Neural progenitor cell (in vitro differentiated cells): ENCODE measurements at regions not wholly inside any gene's neighbourhood (a gene's known extent, or its start where the extent isn't known, plus 50 kb on each side); places are given as distances from the start of the nearest gene placed in this dataset.

Source experiments
- EZH2 ChIP-seq: fragments of 200-600 bp; sonication (generic); IDR thresholded peaks from 2 replicates; pipeline ENCODE4 v1.6.1; 2017; ENCODE audit warnings: antibody characterized with exemption, mild to moderate bottlenecking, moderate library complexity
- EZH2phosphoT487 ChIP-seq: fragments of 200-600 bp; sonication (generic); IDR thresholded peaks from 2 replicates; pipeline ENCODE4 v1.6.1; 2017; ENCODE audit warnings: antibody characterized with exemption
- TF ChIP-seq, protein P1 (sequence below): fragments of 200-600 bp; sonication (generic); IDR thresholded peaks from 2 replicates; pipeline ENCODE4 v1.5.1; 2017; ENCODE audit warnings: antibody characterized with exemption, mild to moderate bottlenecking

DNA sequence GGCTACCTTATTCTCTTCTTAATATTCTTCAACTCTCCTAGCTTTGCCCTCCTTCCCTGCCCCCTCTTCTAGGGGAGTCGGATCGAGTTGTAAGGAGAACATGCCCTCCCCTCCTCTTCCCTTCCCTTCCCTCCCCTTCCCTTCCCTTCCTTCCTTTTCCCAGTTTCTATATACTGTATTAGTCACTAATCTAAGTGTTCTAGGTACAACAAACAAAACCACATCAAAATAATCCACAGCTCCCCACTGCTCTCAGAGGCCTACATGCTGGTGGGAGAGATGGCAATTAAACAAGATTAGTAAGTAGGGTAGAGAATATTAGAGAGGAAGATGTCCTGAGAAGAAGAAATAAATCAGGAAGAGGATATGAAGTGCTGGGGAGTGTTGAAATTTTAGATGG, 119.9 kb upstream of the PZP start:
- TF ChIP-seq EZH2 (no peak), EZH2phosphoT487 (no peak)
- TF ChIP-seq, protein P1, sequence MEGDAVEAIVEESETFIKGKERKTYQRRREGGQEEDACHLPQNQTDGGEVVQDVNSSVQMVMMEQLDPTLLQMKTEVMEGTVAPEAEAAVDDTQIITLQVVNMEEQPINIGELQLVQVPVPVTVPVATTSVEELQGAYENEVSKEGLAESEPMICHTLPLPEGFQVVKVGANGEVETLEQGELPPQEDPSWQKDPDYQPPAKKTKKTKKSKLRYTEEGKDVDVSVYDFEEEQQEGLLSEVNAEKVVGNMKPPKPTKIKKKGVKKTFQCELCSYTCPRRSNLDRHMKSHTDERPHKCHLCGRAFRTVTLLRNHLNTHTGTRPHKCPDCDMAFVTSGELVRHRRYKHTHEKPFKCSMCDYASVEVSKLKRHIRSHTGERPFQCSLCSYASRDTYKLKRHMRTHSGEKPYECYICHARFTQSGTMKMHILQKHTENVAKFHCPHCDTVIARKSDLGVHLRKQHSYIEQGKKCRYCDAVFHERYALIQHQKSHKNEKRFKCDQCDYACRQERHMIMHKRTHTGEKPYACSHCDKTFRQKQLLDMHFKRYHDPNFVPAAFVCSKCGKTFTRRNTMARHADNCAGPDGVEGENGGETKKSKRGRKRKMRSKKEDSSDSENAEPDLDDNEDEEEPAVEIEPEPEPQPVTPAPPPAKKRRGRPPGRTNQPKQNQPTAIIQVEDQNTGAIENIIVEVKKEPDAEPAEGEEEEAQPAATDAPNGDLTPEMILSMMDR: no peak
